ENCODE measurements at regions not wholly inside any gene's neighbourhood (a gene's known extent, or its start where the extent isn't known, plus 50 kb on each side); places are given as distances from the start of the nearest gene placed in this dataset.
A peak's percentile ranks its signal among the peaks of the same experiment; 100 is the strongest.

- TF ChIP-seq RAD21 (IDR thresholded peaks at IDR 0.05; ENCODE audit: low read depth) = no peak
- TF ChIP-seq, protein P1, sequence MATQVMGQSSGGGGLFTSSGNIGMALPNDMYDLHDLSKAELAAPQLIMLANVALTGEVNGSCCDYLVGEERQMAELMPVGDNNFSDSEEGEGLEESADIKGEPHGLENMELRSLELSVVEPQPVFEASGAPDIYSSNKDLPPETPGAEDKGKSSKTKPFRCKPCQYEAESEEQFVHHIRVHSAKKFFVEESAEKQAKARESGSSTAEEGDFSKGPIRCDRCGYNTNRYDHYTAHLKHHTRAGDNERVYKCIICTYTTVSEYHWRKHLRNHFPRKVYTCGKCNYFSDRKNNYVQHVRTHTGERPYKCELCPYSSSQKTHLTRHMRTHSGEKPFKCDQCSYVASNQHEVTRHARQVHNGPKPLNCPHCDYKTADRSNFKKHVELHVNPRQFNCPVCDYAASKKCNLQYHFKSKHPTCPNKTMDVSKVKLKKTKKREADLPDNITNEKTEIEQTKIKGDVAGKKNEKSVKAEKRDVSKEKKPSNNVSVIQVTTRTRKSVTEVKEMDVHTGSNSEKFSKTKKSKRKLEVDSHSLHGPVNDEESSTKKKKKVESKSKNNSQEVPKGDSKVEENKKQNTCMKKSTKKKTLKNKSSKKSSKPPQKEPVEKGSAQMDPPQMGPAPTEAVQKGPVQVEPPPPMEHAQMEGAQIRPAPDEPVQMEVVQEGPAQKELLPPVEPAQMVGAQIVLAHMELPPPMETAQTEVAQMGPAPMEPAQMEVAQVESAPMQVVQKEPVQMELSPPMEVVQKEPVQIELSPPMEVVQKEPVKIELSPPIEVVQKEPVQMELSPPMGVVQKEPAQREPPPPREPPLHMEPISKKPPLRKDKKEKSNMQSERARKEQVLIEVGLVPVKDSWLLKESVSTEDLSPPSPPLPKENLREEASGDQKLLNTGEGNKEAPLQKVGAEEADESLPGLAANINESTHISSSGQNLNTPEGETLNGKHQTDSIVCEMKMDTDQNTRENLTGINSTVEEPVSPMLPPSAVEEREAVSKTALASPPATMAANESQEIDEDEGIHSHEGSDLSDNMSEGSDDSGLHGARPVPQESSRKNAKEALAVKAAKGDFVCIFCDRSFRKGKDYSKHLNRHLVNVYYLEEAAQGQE (IDR thresholded peaks at IDR 0.05; ENCODE audit: low read depth) = no peak
- TF ChIP-seq TEAD4 (IDR thresholded peaks at IDR 0.05) = peak; percentile 95
- no peak for TF ChIP-seq CREB1 (IDR thresholded peaks at IDR 0.05; ENCODE audit: low read depth)
- peak; percentile 93 for TF ChIP-seq EP300 (IDR thresholded peaks at IDR 0.05; ENCODE audit: borderline replicate concordance)
- peak; percentile 93 for TF ChIP-seq NFIC (IDR thresholded peaks at IDR 0.05)
- no peak for TF ChIP-seq TAF1 (IDR thresholded peaks at IDR 0.05; ENCODE audit: low read depth)
- TF ChIP-seq YY1 (IDR thresholded peaks at IDR 0.05; ENCODE audit: low read depth) = no peak
- peak; percentile 13; the same call in 1 of the 2 replicates for TF ChIP-seq EGR1 (IDR thresholded peaks at IDR 0.05)
- TF ChIP-seq CEBPB (IDR thresholded peaks at IDR 0.05) = no peak
- peak; percentile 46; the same call in 1 of the 2 replicates for TF ChIP-seq MAX (IDR thresholded peaks at IDR 0.05)
- peak; percentile 90 for TF ChIP-seq TCF12 (IDR thresholded peaks at IDR 0.05; ENCODE audit: low read depth)
- peak; percentile 92 for TF ChIP-seq FOXM1 (IDR thresholded peaks at IDR 0.05; ENCODE audit: borderline replicate concordance, low read depth)
- no peak for TF ChIP-seq USF1 (IDR thresholded peaks at IDR 0.05)
- TF ChIP-seq ZBTB7A (IDR thresholded peaks at IDR 0.05; ENCODE audit: low read depth) = no peak
These were observed 53.3 kb downstream of the FOXD1 start for GRCh38 chr5:73395256-73395655.

GRCh38 chr5:73394610-73395009, 54.0 kb downstream of the FOXD1 start:
- TF ChIP-seq NFIC (IDR thresholded peaks at IDR 0.05) (peak; percentile 73), ZBTB7A (IDR thresholded peaks at IDR 0.05; ENCODE audit: low read depth) (no peak), TEAD4 (IDR thresholded peaks at IDR 0.05) (peak; percentile 77)
- TF ChIP-seq, protein P1 (IDR thresholded peaks at IDR 0.05; ENCODE audit: low read depth) = peak; percentile 58

- TF ChIP-seq EP300 (IDR thresholded peaks at IDR 0.05; ENCODE audit: borderline replicate concordance) = peak; percentile 96
- peak; percentile 89 for TF ChIP-seq TCF12 (IDR thresholded peaks at IDR 0.05; ENCODE audit: low read depth)
- TF ChIP-seq TAF1 (IDR thresholded peaks at IDR 0.05; ENCODE audit: low read depth) = no peak
- peak; percentile 51 for TF ChIP-seq MAX (IDR thresholded peaks at IDR 0.05)
- TF ChIP-seq TEAD4 (IDR thresholded peaks at IDR 0.05) = peak; percentile 99
- TF ChIP-seq RAD21 (IDR thresholded peaks at IDR 0.05; ENCODE audit: low read depth) = no peak
- no peak for TF ChIP-seq ZBTB7A (IDR thresholded peaks at IDR 0.05; ENCODE audit: low read depth)
- peak; percentile 96 for TF ChIP-seq CEBPB (IDR thresholded peaks at IDR 0.05)
- no peak for TF ChIP-seq YY1 (IDR thresholded peaks at IDR 0.05; ENCODE audit: low read depth)
- peak; percentile 98 for TF ChIP-seq NFIC (IDR thresholded peaks at IDR 0.05)
- TF ChIP-seq, protein P1 (IDR thresholded peaks at IDR 0.05; ENCODE audit: low read depth) = no peak
- TF ChIP-seq USF1 (IDR thresholded peaks at IDR 0.05) = 0 out of 2 replicates have a peak, but pooled peaks have one; percentile 22
- peak; percentile 89 for TF ChIP-seq FOXM1 (IDR thresholded peaks at IDR 0.05; ENCODE audit: borderline replicate concordance, low read depth)
- no peak for TF ChIP-seq CREB1 (IDR thresholded peaks at IDR 0.05; ENCODE audit: low read depth)
- TF ChIP-seq EGR1 (IDR thresholded peaks at IDR 0.05) = no peak
These were observed 54.7 kb downstream of the FOXD1 start for GRCh38 chr5:73393611-73394489.

DNA sequence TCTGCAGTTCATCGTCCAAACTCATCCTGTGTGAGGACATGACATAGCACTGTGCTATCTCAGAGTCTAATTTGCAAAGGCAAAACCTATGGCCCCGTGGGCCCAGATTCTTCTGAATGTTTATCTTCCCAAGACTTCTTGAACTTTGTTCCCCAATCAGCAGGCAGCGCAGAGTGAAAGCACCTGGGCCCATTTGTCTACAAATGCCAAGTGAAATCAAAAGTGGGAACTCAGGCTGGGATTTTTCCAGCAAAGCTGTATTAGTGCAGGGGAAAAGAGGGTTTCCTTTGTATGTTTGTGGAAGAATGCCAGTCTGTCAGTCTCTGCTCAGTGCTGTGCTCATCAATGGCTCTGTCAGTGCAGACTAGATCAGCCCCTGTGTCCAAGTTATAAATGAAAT, 55.8 kb downstream of the FOXD1 start:
- no peak for TF ChIP-seq TCF12 (IDR thresholded peaks at IDR 0.05; ENCODE audit: low read depth)
- TF ChIP-seq TAF1 (IDR thresholded peaks at IDR 0.05; ENCODE audit: low read depth) = no peak
- no peak for TF ChIP-seq CREB1 (IDR thresholded peaks at IDR 0.05; ENCODE audit: low read depth)
- TF ChIP-seq TEAD4 (IDR thresholded peaks at IDR 0.05) = no peak

Data from Ishikawa (cell line).